ENCODE measurements at regions not wholly inside any gene's neighbourhood (a gene's known extent, or its start where the extent isn't known, plus 50 kb on each side); places are given as distances from the start of the nearest gene placed in this dataset.
A peak's percentile ranks its signal among the peaks of the same experiment; 100 is the strongest.
"Not testable (repeated sequence)": the region's sequence is repeated elsewhere in the genome, so short reads cannot be mapped to it uniquely, and the experiment has no call there.

DNA sequence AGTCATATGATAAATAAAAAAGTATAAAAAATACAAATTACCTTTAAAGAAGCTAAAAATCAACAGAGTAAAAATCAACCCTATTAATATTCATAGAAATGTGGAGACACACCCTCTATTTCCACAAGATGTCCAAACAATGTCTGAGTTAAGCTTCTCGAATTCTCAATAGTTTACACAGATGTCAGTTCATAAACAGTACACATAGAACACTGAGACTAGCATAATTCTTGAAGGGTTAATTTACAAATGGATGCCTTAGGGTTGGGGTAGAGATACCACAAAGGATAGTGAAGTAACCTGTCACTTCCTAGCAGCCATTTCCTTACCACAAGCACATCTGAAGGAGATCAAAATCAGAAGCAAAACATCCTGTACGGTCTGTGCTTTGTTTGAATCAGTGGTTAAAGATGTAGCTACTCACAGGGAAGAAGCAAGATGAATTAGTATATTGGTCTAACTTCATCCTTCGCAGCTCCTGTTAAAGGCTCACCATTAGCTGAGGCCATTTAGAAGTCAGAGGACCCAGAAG lies 2393.9 kb downstream of the ARAP2 start:
- TF ChIP-seq, protein P1, sequence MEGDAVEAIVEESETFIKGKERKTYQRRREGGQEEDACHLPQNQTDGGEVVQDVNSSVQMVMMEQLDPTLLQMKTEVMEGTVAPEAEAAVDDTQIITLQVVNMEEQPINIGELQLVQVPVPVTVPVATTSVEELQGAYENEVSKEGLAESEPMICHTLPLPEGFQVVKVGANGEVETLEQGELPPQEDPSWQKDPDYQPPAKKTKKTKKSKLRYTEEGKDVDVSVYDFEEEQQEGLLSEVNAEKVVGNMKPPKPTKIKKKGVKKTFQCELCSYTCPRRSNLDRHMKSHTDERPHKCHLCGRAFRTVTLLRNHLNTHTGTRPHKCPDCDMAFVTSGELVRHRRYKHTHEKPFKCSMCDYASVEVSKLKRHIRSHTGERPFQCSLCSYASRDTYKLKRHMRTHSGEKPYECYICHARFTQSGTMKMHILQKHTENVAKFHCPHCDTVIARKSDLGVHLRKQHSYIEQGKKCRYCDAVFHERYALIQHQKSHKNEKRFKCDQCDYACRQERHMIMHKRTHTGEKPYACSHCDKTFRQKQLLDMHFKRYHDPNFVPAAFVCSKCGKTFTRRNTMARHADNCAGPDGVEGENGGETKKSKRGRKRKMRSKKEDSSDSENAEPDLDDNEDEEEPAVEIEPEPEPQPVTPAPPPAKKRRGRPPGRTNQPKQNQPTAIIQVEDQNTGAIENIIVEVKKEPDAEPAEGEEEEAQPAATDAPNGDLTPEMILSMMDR (IDR thresholded peaks at IDR 0.05; ENCODE audit: unreplicated experiment), result no peak

DNA sequence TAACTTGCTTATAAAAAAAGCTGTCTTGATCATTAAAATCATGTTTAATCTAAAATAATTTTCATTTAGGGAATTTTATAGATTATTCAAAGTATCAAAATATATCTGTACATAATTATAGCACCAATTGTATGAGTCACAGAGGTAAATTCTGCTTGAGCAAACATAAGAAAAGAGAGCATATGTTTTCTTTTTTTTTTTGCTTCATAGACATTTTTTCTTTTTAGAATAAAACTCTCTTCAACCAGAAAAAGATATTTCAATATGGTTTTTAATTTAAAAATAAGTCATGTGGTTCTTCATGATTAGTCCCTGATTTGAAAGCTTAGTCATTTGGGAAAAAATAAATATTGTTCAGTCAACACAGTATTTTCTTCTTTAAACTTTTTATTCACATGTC lies 2390.6 kb downstream of the ARAP2 start:
- not testable (repeated sequence) for H3K27ac Mint-ChIP-seq (ENCODE audit: unreplicated experiment); DNase-seq (ENCODE audit: low spot score)

More for the DNA sequence above, 2393.9 kb downstream of the ARAP2 start:
- H3K4me1 Mint-ChIP-seq (ENCODE audit: unreplicated experiment), result peaks cover 7% of the 10 kb centered on the region
- H3K4me3 Mint-ChIP-seq (ENCODE audit: unreplicated experiment), result no peak overlapping the region
- no peak for DNase-seq (ENCODE audit: low spot score)
- no peaks in the 10 kb centered on the region for H3K9me3 Mint-ChIP-seq (ENCODE audit: unreplicated experiment)
- no peaks in the 10 kb centered on the region for H3K27me3 Mint-ChIP-seq (ENCODE audit: unreplicated experiment)
- H3K27ac Mint-ChIP-seq (ENCODE audit: unreplicated experiment), result peak overlapping the region; percentile 80
- H3K36me3 Mint-ChIP-seq (ENCODE audit: low read depth, unreplicated experiment), result peaks cover 3% of the 10 kb centered on the region

DNA sequence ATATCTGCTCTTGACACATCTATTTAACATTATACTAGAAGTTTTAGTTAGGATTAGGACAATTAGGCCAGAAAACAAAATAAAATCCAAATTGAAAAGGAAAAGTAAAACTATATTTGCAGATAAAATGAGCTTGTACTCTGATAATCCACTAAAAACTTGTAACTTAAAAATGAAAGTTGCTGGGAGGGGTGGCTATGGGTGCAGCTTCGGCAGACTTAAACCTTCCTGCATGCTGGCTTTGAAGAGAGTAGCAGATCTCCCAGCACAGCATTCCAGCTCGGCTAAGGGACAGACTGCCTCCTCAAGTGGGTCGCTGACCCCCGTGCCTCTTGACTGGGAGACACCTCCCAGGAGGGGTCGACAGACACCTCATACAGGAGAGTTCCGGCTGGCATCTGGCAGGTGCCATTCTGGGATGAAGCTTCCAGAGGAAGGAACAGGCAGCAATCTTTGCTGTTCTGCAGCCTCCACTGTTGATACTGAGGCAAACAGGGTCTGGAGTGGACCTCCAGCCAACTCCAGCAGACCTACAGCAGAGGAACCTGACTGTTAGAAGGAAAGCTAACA lies 2379.9 kb downstream of the ARAP2 start:
- no peak for DNase-seq (ENCODE audit: low spot score)
- Mint-ChIP-seq H3K4me1 (ENCODE audit: unreplicated experiment) (no peaks in the 10 kb centered on the region), H3K36me3 (ENCODE audit: low read depth, unreplicated experiment) (peaks cover 4% of the 10 kb centered on the region), H3K4me3 (ENCODE audit: unreplicated experiment) (no peak overlapping the region), H3K27ac (ENCODE audit: unreplicated experiment) (no peak overlapping the region), H3K27me3 (ENCODE audit: unreplicated experiment) (no peaks in the 10 kb centered on the region), H3K9me3 (ENCODE audit: unreplicated experiment) (no peaks in the 10 kb centered on the region)
- TF ChIP-seq, protein P1 (IDR thresholded peaks at IDR 0.05; ENCODE audit: unreplicated experiment), result no peak

More for the DNA sequence above, 2390.6 kb downstream of the ARAP2 start:
- H3K9me3 Mint-ChIP-seq (ENCODE audit: unreplicated experiment); H3K36me3 Mint-ChIP-seq (ENCODE audit: low read depth, unreplicated experiment); H3K4me3 Mint-ChIP-seq (ENCODE audit: unreplicated experiment); H3K27me3 Mint-ChIP-seq (ENCODE audit: unreplicated experiment); H3K4me1 Mint-ChIP-seq (ENCODE audit: unreplicated experiment): not testable (repeated sequence)

DNA sequence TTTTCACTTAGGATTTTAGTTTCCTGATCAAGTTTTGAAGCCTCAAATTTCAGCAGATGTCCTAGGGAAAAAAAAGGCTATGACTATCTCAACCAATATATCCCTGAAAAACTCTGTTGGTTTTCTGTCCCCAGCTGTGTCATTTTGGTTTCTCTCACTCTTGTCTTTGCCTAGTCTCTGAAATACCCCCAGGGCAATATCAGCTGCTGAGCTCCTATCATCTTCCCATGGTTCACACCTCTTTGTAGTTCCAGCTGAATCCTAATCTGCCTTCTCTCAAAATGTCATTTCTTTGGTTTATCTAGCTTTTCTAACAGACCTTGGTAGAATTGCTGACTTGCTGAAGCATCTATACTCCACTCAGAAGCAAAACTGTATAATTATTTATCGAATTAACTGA lies 2370.5 kb downstream of the ARAP2 start:
- no peaks in the 10 kb centered on the region for H3K36me3 Mint-ChIP-seq (ENCODE audit: low read depth, unreplicated experiment)
- no peak for DNase-seq (ENCODE audit: low spot score)
- TF ChIP-seq, protein P1 (IDR thresholded peaks at IDR 0.05; ENCODE audit: unreplicated experiment), result no peak
- no peak overlapping the region for H3K27ac Mint-ChIP-seq (ENCODE audit: unreplicated experiment)
- no peaks in the 10 kb centered on the region for H3K4me1 Mint-ChIP-seq (ENCODE audit: unreplicated experiment)
- no peaks in the 10 kb centered on the region for H3K9me3 Mint-ChIP-seq (ENCODE audit: unreplicated experiment)
- no peaks in the 10 kb centered on the region for H3K27me3 Mint-ChIP-seq (ENCODE audit: unreplicated experiment)
- H3K4me3 Mint-ChIP-seq (ENCODE audit: unreplicated experiment), result no peak overlapping the region

DNA sequence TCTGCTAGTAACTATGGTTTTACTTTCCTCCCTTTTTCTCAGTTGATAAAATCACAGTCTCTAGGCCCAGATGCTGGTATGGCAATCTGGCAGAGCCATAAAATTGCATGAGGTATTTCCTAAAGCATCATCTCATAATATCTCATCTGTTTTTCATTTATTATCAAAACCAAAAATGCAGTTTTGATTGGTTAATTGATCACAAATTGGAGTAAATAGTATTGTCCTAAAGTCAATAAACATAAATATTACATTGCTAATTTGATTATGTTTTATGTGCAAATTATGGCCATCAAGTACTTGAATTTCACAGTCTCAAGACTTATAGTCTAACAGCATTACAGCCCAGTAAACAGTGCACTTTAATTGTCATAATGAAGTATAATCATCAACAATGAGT lies 2365.6 kb downstream of the ARAP2 start:
- H3K27ac Mint-ChIP-seq (ENCODE audit: unreplicated experiment), result no peak overlapping the region
- DNase-seq (ENCODE audit: low spot score), result no peak
- TF ChIP-seq, protein P1 (IDR thresholded peaks at IDR 0.05; ENCODE audit: unreplicated experiment), result no peak
- no peaks in the 10 kb centered on the region for H3K4me1 Mint-ChIP-seq (ENCODE audit: unreplicated experiment)
- H3K36me3 Mint-ChIP-seq (ENCODE audit: low read depth, unreplicated experiment), result no peaks in the 10 kb centered on the region
- H3K4me3 Mint-ChIP-seq (ENCODE audit: unreplicated experiment), result no peak overlapping the region
- H3K9me3 Mint-ChIP-seq (ENCODE audit: unreplicated experiment), result no peaks in the 10 kb centered on the region
- no peaks in the 10 kb centered on the region for H3K27me3 Mint-ChIP-seq (ENCODE audit: unreplicated experiment)

Data from endothelial cell (in vitro differentiated cells).